ENCODE measurements at regions not wholly inside any gene's neighbourhood (a gene's known extent, or its start where the extent isn't known, plus 50 kb on each side); places are given as distances from the start of the nearest gene placed in this dataset.

GRCh38 chr19:20482721-20483120 lies 82.9 kb downstream of the ZNF737 start:
- H3K27me3 ChIP-seq (replicated peaks; ENCODE audit: insufficient read depth) = no peaks in the 10 kb centered on the region
- no peak overlapping the region for H3K27ac ChIP-seq
- no peak for DNase-seq (ENCODE audit: low spot score)
- H3K36me3 ChIP-seq = no peaks in the 10 kb centered on the region
- H3K9me3 ChIP-seq = no peaks in the 10 kb centered on the region
- ATAC-seq (ENCODE audit: insufficient number of reproducible peaks, low FRiP score, low read depth) = no peak
- no peaks in the 10 kb centered on the region for H3K4me1 ChIP-seq (ENCODE audit: control insufficient read depth in 1 of 2, low read depth in 2 of 2)
- H3K4me3 ChIP-seq = no peak overlapping the region
- TF ChIP-seq CTCF (IDR thresholded peaks at IDR 0.05) = no peak

GRCh38 chr19:20481736-20482135 lies 83.8 kb downstream of the ZNF737 start:
- Histone ChIP-seq H3K36me3 (no peaks in the 10 kb centered on the region), H3K9me3 (no peaks in the 10 kb centered on the region), H3K4me3 (no peak overlapping the region), H3K4me1 (ENCODE audit: control insufficient read depth in 1 of 2, low read depth in 2 of 2) (no peaks in the 10 kb centered on the region), H3K27ac (no peak overlapping the region), H3K27me3 (replicated peaks; ENCODE audit: insufficient read depth) (no peaks in the 10 kb centered on the region)
- DNase-seq (ENCODE audit: low spot score) (no peak), ATAC-seq (ENCODE audit: insufficient number of reproducible peaks, low FRiP score, low read depth) (no peak)
- TF ChIP-seq CTCF (IDR thresholded peaks at IDR 0.05) = no peak

- H3K4me3 ChIP-seq = no peak overlapping the region
- no peak overlapping the region for H3K27ac ChIP-seq
- no peak for TF ChIP-seq CTCF (IDR thresholded peaks at IDR 0.05)
- no peaks in the 10 kb centered on the region for H3K36me3 ChIP-seq
- ATAC-seq (ENCODE audit: insufficient number of reproducible peaks, low FRiP score, low read depth) (no peak), DNase-seq (ENCODE audit: low spot score) (no peak)
- no peaks in the 10 kb centered on the region for H3K27me3 ChIP-seq (replicated peaks; ENCODE audit: insufficient read depth)
- no peaks in the 10 kb centered on the region for H3K4me1 ChIP-seq (ENCODE audit: control insufficient read depth in 1 of 2, low read depth in 2 of 2)
- no peaks in the 10 kb centered on the region for H3K9me3 ChIP-seq
Observed at GRCh38 chr19:20479483-20479882, 86.1 kb downstream of the ZNF737 start.

GRCh38 chr19:20478936-20479335 lies 86.6 kb downstream of the ZNF737 start:
- H3K9me3 ChIP-seq = no peaks in the 10 kb centered on the region
- H3K27ac ChIP-seq = no peak overlapping the region
- TF ChIP-seq CTCF (IDR thresholded peaks at IDR 0.05) = no peak
- DNase-seq (ENCODE audit: low spot score) (no peak), ATAC-seq (ENCODE audit: insufficient number of reproducible peaks, low FRiP score, low read depth) (no peak)
- H3K36me3 ChIP-seq = no peaks in the 10 kb centered on the region
- no peaks in the 10 kb centered on the region for H3K27me3 ChIP-seq (replicated peaks; ENCODE audit: insufficient read depth)
- H3K4me3 ChIP-seq = no peak overlapping the region
- H3K4me1 ChIP-seq (ENCODE audit: control insufficient read depth in 1 of 2, low read depth in 2 of 2) = no peaks in the 10 kb centered on the region

GRCh38 chr19:20472854-20473253 lies 92.7 kb downstream of the ZNF737 start:
- Histone ChIP-seq H3K36me3 (no peaks in the 10 kb centered on the region), H3K9me3 (no peaks in the 10 kb centered on the region), H3K4me1 (ENCODE audit: control insufficient read depth in 1 of 2, low read depth in 2 of 2) (no peaks in the 10 kb centered on the region), H3K4me3 (no peak overlapping the region), H3K27me3 (replicated peaks; ENCODE audit: insufficient read depth) (no peaks in the 10 kb centered on the region), H3K27ac (no peak overlapping the region)
- ATAC-seq (ENCODE audit: insufficient number of reproducible peaks, low FRiP score, low read depth) = no peak
- no peak for TF ChIP-seq CTCF (IDR thresholded peaks at IDR 0.05)
- DNase-seq (ENCODE audit: low spot score) = no peak

Measured in thoracic aorta (tissue), 2 donors.